NCI-H1417 (cell line): ENCODE measurements at regions not wholly inside any gene's neighbourhood (a gene's known extent, or its start where the extent isn't known, plus 50 kb on each side); places are given as distances from the start of the nearest gene placed in this dataset.
"Not testable (repeated sequence)": the region's sequence is repeated elsewhere in the genome, so short reads cannot be mapped to it uniquely, and the experiment has no call there.

ENCODE experiments used
- DNase-seq, 3 experiments: peaks; one replicate each; lab custom pipeline; 2025; lab: John Stamatoyannopoulos, UW

- DNase-seq: no peak
Measured at GRCh38 chr14:48584031-48584430, 908.6 kb upstream of the MDGA2 start.

- DNase-seq: no peak
Measured at GRCh38 chr14:48582938-48583337, 907.5 kb upstream of the MDGA2 start.

- DNase-seq: peak in 2 of 3 experiments; percentile 4 to 46
Measured at GRCh38 chr14:48580692-48581091, 905.3 kb upstream of the MDGA2 start.

GRCh38 chr14:48575772-48576171 lies 900.4 kb upstream of the MDGA2 start:
- peak in 2 of 3 experiments; percentile 38 to 63 for DNase-seq

GRCh38 chr14:48568688-48569087 lies 893.3 kb upstream of the MDGA2 start:
- no peak for DNase-seq

GRCh38 chr14:48568252-48568651 lies 892.8 kb upstream of the MDGA2 start:
- DNase-seq: no peak

GRCh38 chr14:48563489-48563888 lies 888.1 kb upstream of the MDGA2 start:
- DNase-seq: no peak

GRCh38 chr14:48561438-48561837 lies 886.0 kb upstream of the MDGA2 start:
- not testable (repeated sequence) for DNase-seq

GRCh38 chr14:48560421-48560820 lies 885.0 kb upstream of the MDGA2 start:
- DNase-seq: no peak

- no peak for DNase-seq
Measured at GRCh38 chr14:48553443-48553842, 878.0 kb upstream of the MDGA2 start.

GRCh38 chr14:48546996-48547395 lies 871.6 kb upstream of the MDGA2 start:
- peak in 1 of 3 experiments; percentile 6 for DNase-seq

GRCh38 chr14:48537600-48537999 lies 862.2 kb upstream of the MDGA2 start:
- DNase-seq: no peak

- peak in 1 of 3 experiments; percentile 9 for DNase-seq
Measured at GRCh38 chr14:48536318-48536717, 860.9 kb upstream of the MDGA2 start.

- no peak for DNase-seq
Measured at GRCh38 chr14:48527832-48528231, 852.4 kb upstream of the MDGA2 start.

- no peak for DNase-seq
Measured at GRCh38 chr14:48526307-48526706, 850.9 kb upstream of the MDGA2 start.

- no peak for DNase-seq
Measured at GRCh38 chr14:48504921-48505320, 829.5 kb upstream of the MDGA2 start.

GRCh38 chr14:48490756-48491155 lies 815.4 kb upstream of the MDGA2 start:
- no peak for DNase-seq

GRCh38 chr14:48473944-48474343 lies 798.5 kb upstream of the MDGA2 start:
- no peak for DNase-seq

GRCh38 chr14:48456051-48456450 lies 780.6 kb upstream of the MDGA2 start:
- no peak for DNase-seq

GRCh38 chr14:48454887-48455286 lies 779.5 kb upstream of the MDGA2 start:
- DNase-seq: no peak

GRCh38 chr14:48452437-48452995 lies 777.1 kb upstream of the MDGA2 start:
- DNase-seq: no peak

- no peak for DNase-seq
Measured at GRCh38 chr14:48435221-48435620, 759.8 kb upstream of the MDGA2 start.

GRCh38 chr14:48430805-48431204 lies 755.4 kb upstream of the MDGA2 start:
- DNase-seq: no peak

GRCh38 chr14:48429512-48429911 lies 754.1 kb upstream of the MDGA2 start:
- no peak for DNase-seq
